K562 (cell line): ENCODE measurements at regions not wholly inside any gene's neighbourhood (a gene's known extent, or its start where the extent isn't known, plus 50 kb on each side); places are given as distances from the start of the nearest gene placed in this dataset.
A peak's percentile ranks its signal among the peaks of the same experiment; 100 is the strongest.

Source experiments
- ATF1 ChIP-seq, 2 experiments: fragments of 450-650 bp in 1 of 2; IDR thresholded peaks; 2 replicates each; pipeline ENCODE4 v1.6.1; 2016; ENCODE audit warnings: missing compliant biosample characterization in 1 of 2, missing genetic modification characterization in 1 of 2
- CBX5 ChIP-seq: IDR thresholded peaks from 2 replicates; pipeline ENCODE4 v1.6.1; 2014; ENCODE audit warnings: low read depth, borderline replicate concordance
- DLX4 ChIP-seq: fragments of 250-450 bp; sonication (Bioruptor Pico); IDR thresholded peaks from 2 replicates; pipeline ENCODE4 v1.6.1; 2021; ENCODE audit warnings: mild to moderate bottlenecking
- E2F3 ChIP-seq: fragments of 250-450 bp; sonication (Bioruptor Pico); IDR thresholded peaks from 2 replicates; pipeline ENCODE4 v1.4.0; 2020; ENCODE audit warnings: mild to moderate bottlenecking
- FIP1L1 ChIP-seq: fragments of 200-400 bp; formaldehyde crosslinking; IDR thresholded peaks from 2 replicates; pipeline ENCODE4 v1.6.1; 2018; ENCODE audit warnings: mild to moderate bottlenecking, low read depth, low read length; ENCODE audit not compliant: poor library complexity, severe bottlenecking
- FOXK1 ChIP-seq: sonication (generic); formaldehyde crosslinking; IDR thresholded peaks from 2 replicates; pipeline ENCODE4 v1.8.0; 2022; ENCODE audit warnings: missing genetic modification reagents, mild to moderate bottlenecking, borderline replicate concordance
- ILF3 ChIP-seq: fragments of 450-650 bp; IDR thresholded peaks from 2 replicates; pipeline ENCODE4 v1.6.1; 2018; ENCODE audit warnings: antibody characterized with exemption, mild to moderate bottlenecking, moderate library complexity, borderline replicate concordance
- KDM4B ChIP-seq, 2 experiments: fragments of 450-650 bp in 1 of 2; sonication (generic) in 1 of 2; IDR thresholded peaks; 2 replicates each; pipeline ENCODE4 v1.6.1; 2016 to 2017; ENCODE audit warnings: borderline replicate concordance in 2 of 2, antibody characterized with exemption in 1 of 2, low read depth in 1 of 2, mild to moderate bottlenecking in 1 of 2
- KLF16 ChIP-seq: IDR thresholded peaks from 2 replicates; pipeline ENCODE4 v1.6.1; 2016; ENCODE audit warnings: antibody characterized with exemption
- MEF2D ChIP-seq: conservative IDR thresholded peaks from 2 replicates; pipeline ENCODE4 v1.6.1; 2016; ENCODE audit warnings: low read depth, missing genetic modification characterization, missing compliant biosample characterization
- MTA1 ChIP-seq: fragments of 450-650 bp; IDR thresholded peaks from 2 replicates; pipeline ENCODE4 v1.6.1; 2017; ENCODE audit warnings: borderline replicate concordance
- NFIX ChIP-seq: fragments of 250-450 bp; sonication (Bioruptor Pico); IDR thresholded peaks from 2 replicates; pipeline ENCODE4 v1.4.0; 2020; ENCODE audit warnings: low read depth, mild to moderate bottlenecking, moderate library complexity
- NR0B1 ChIP-seq: fragments of 450-650 bp; IDR thresholded peaks from one replicate; pipeline ENCODE4 v1.6.1; 2018; ENCODE audit warnings: mild to moderate bottlenecking, moderate library complexity; ENCODE audit not compliant: partially characterized antibody
- PHF20 ChIP-seq: fragments of 450-650 bp; IDR thresholded peaks from 2 replicates; pipeline ENCODE4 v1.6.1; 2018; ENCODE audit not compliant: partially characterized antibody
- PRDM10 ChIP-seq: fragments of 450-650 bp; IDR thresholded peaks from 2 replicates; pipeline ENCODE4 v1.6.1; 2018; ENCODE audit not compliant: partially characterized antibody
- RB1 ChIP-seq: fragments of 450-650 bp; IDR thresholded peaks from 2 replicates; pipeline ENCODE4 v1.6.1; 2017; ENCODE audit warnings: low read depth, mild to moderate bottlenecking
- RBM39 ChIP-seq: fragments of 200-400 bp; formaldehyde crosslinking; optimal IDR thresholded peaks from 2 replicates; pipeline ENCODE3; 2018; ENCODE audit warnings: low read depth, low read length
- SIN3B ChIP-seq: fragments of 450-650 bp; IDR thresholded peaks from 2 replicates; pipeline ENCODE4 v1.6.1; 2017; ENCODE audit warnings: low read depth, mild to moderate bottlenecking, moderate library complexity
- TEAD4 ChIP-seq, 2 experiments: sonication (generic) in 1 of 2; formaldehyde crosslinking in 1 of 2; IDR thresholded peaks; 2 replicates each; pipeline versions ENCODE4 v1.6.1 to v1.8.0; 2012 to 2022; ENCODE audit warnings: borderline replicate concordance in 1 of 2, inconsistent platforms in 1 of 2, low read length in 1 of 2, mild to moderate bottlenecking in 1 of 2, missing genetic modification reagents in 1 of 2
- ZBTB8A ChIP-seq: fragments of 450-650 bp; IDR thresholded peaks from 2 replicates; pipeline ENCODE4 v1.6.1; 2018; ENCODE audit warnings: mild to moderate bottlenecking, moderate library complexity; ENCODE audit not compliant: partially characterized antibody
- ZNF277 ChIP-seq: fragments of 250-450 bp; sonication (Bioruptor Pico); IDR thresholded peaks from 2 replicates; pipeline ENCODE4 v1.8.0; 2022; ENCODE audit warnings: inconsistent platforms, mild to moderate bottlenecking, moderate library complexity, borderline replicate concordance

- TF ChIP-seq TEAD4 (IDR thresholded peaks at IDR 0.05; ENCODE audit: low read length): peak; percentile 29; the same call in 1 of the 2 replicates
- no peak for TF ChIP-seq TEAD4 (CRISPR knock-in tag; IDR thresholded peaks at IDR 0.05; ENCODE audit: borderline replicate concordance)
- TF ChIP-seq ATF1 (CRISPR knock-in tag; IDR thresholded peaks at IDR 0.05): no peak
- TF ChIP-seq ATF1 (tag; IDR thresholded peaks at IDR 0.05): peak; percentile 80
- TF ChIP-seq NFIX (CRISPR knock-in tag): no peak
- TF ChIP-seq FOXK1 (CRISPR knock-in tag): no peak
- TF ChIP-seq E2F3: 0 out of 2 replicates have a peak, but pooled peaks have one; percentile 5
- no peak for TF ChIP-seq ZBTB8A
- peak; percentile 12 for TF ChIP-seq MTA1
- TF ChIP-seq KLF16: no peak
- TF ChIP-seq RBM39: no peak
- TF ChIP-seq FIP1L1: peak; percentile 83
- peak; percentile 85; the same call in 1 of the 2 replicates for TF ChIP-seq RB1
- no peak for TF ChIP-seq NR0B1
- no peak for TF ChIP-seq PRDM10
- TF ChIP-seq DLX4 (CRISPR knock-in tag): no peak
- no peak for TF ChIP-seq ILF3
- TF ChIP-seq MEF2D (tag): no peak; the same call in 1 of the 2 replicates
- peak; percentile 20; the same call in 1 of the 2 replicates for TF ChIP-seq CBX5
- peak; percentile 64 for TF ChIP-seq PHF20
- TF ChIP-seq ZNF277: no peak
- peak in 1 of 2 experiments; percentile 28; a peak in 1 of 4 replicates for TF ChIP-seq KDM4B (IDR thresholded peaks at IDR 0.05; ENCODE audit: borderline replicate concordance in 2 of 2, low read depth in 1 of 2)
- peak; percentile 22; the same call in 1 of the 2 replicates for TF ChIP-seq SIN3B
Measured at GRCh38 chr6:156719720-156720563, 57.2 kb upstream of the ARID1B start (continued).
